ENCODE measurements at regions not wholly inside any gene's neighbourhood (a gene's known extent, or its start where the extent isn't known, plus 50 kb on each side); places are given as distances from the start of the nearest gene placed in this dataset.
"Not testable (repeated sequence)": the region's sequence is repeated elsewhere in the genome, so short reads cannot be mapped to it uniquely, and the experiment has no call there.

DNA sequence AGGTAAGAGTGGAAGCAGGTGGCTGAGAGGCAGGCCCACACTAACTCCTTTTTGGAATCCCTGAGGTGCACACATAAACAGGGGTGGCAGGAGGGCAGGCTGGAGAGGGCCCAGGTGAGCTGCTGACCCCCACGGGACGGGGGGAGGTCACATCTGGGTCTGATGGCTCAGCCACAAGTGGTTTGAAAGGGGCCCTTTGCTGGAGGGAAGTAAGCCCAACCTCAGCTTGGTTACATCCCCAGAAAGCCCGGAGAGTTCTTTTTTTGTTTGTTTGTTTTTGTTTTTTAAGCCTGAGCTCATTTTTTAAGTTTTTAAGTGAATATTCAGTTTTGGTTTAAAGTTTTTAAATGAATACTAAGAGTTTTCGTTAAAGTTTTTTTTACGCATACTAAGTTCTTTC is 72.8 kb upstream of the CUX1 start:
- no peak for DNase-seq

DNA sequence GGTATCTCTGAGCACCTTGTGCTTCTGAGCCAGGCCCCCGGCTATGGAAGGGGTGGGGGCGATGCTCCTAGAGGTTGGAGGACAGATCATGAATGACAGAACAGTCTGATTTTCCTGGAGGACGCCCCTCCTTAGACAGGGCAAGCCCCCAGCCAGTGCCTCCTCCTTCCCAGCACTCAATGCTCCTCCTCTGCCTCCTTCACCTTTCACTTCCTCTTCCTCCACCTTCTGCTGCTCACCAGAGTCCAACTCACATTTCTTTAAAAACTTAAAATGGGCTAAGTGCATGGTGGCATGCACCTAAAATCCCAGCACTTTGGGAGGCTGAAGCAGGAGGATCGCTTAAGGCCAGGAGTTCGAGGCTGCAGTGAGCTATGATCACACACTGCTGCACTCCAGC is 71.1 kb upstream of the CUX1 start:
- no peak for DNase-seq

DNA sequence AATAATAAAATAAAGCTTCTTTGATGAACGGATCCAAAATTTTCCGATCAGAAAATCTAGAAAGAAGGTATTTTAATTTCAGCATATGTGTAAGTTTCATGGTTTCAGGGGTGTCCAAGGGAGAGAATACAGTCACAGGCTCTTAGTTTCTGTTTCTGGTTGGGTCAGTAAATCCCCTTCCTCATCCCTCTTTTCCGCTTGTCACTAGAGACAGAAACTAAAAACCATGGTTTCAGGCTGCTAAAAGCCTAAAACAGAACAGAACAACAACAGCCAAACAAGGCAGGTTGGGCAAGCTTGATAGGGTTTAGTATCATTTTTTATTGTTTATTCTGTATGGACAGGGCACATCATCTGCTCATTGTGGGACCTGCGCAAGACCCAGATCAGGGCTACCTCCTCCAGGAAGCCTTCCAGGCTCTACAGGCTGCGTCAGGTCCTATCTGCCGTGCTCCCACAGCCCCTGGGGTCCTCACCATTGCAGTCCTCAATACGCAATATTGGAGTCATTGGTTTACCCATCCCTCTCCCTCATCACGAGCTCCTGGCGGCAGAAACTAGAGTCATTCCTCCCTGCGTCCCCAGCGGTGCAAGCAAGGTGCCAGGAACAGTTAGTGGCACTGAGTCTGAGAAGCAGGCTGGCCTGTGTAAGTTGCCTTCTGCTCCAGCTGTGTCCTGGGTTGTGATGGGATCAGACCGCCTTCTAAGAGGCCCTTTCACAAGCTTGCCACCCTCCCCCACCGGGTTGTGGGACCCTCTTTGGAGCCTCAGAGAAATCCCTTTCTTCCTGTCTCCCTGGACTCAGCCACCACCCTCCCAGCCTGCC is 70.2 kb upstream of the CUX1 start:
- DNase-seq = no peak

DNA sequence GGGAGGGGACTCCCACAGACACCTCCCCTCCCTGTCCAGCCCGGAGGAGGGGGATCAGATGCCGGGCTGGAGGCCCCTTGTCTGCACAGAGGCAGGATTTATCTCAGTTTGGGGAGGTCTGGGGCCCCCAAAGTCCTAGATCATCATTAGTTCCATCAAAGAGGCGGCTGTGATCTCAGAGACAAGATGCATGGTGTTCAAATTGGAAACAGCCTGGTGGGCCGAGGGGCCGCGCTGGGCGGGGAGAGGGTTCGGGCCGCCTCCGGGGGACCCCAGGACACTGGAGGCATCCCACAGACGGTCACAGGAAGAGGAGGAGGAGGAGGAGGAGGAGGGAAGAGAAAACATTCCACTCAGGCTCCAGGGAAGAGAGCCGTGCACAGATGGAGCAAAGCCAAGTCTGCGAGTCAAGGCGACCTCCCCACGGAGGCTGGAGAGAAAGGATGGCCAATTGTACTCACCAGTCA is 69.5 kb upstream of the CUX1 start:
- DNase-seq = no peak

DNA sequence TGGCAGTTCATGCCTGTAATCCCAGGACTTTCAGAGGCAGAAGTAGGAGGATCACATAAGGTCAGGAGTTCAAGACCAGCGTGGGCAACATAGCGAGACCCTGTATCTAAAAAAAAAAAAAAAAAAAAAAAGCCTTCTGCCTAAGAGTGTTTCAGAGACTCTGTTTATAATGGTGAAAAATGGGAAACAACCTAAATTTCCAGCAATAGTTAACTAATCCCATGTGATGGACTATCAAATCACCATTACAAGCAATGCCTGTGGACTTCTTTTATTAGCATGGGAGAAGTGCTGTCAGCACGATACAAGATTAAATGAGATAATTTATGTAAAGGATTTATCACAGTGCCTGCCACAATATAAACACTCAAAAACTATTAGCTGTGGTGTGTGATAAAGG is 67.5 kb upstream of the CUX1 start:
- no peak for DNase-seq

DNA sequence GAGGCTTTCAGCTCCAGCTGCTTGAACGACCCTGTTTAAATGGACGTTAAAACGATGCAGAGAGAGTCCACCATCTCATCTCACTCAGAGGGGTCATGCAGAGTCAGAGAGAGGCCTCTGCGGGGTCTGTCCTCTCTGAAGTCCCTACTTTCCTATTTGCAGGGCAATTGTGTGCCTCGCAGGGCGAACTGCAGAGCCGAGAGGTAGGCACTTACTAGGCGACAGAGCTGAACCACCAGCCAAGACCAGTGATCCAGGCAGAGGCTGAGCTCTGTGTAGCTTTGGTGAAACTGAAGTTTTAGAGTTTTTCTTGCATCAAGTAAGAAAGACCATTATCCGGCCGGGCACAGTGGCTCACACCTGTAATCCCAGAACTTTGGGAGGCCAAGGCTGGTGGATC is 64.1 kb upstream of the CUX1 start:
- no peak for DNase-seq

DNA sequence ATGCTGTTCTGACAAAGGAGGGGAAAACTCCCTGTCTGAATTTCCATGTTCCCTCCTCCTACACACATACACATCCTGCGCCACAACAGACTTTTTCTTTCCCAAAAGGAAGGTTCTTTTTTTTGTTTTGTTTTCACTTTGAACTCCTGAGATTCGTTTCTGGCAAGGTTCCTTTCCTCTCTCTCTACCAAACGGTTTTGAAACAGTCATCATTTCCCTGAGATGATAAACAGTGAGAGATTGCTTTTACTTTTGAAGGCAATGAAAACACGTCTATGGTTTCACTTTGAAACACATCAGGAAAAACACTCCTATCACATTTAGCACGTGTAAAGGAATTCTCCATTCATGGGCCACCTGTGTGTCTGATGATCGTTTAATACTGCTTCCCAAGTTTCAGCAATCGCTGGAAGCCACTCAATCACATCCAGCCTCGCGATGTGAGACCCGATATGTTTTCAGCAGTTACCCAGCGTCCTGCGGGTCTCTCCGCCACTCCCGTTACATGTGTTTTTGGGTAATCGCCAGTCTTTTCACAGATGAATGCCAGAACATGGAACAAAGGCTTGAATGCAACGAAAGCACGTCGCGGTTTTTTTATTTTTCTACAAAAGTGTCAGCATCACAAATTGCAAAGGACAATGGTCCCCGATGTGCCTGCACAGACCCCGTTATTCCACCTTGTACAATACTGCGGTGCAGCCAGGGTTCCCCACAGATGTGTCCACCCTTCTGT is 62.8 kb upstream of the CUX1 start:
- no peak for DNase-seq

DNA sequence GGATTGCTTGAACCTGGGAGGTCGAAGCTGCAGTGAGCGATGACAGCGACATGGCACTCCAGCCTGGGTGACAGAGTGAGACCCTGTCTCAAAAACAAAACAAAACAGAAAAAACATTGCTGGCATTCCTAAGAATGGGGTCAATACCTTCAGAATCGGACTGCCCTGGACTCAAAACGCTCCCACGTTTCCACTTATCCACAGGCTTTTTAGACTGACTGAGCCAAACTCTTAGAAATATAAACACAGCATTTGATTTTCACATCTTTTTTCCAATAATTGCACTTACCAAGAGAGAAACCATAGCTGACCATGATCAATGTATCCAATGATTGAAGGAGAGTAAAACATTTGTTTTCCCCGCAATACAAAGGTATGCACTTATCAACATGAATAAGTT is 59.5 kb upstream of the CUX1 start:
- DNase-seq = no peak

DNA sequence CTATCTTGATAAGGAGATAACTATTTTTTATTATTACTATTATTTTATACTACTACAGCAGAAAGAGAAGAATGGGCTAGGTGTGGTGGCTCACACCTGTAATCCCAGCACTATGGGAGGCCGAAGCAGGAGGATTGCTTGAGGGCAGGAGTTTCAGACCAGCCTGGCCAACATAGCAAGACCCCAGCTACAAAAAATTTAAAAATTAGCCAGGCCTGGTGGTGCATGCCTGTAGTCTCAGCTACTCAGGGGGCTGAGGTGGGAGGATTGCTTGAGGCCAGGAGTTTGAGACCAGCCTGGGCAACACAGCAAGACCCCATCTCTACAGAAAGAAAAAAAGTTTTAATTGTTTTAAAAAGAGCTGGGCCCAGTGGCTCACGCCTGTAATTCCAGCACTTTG is 58.9 kb upstream of the CUX1 start:
- DNase-seq = not testable (repeated sequence)

DNA sequence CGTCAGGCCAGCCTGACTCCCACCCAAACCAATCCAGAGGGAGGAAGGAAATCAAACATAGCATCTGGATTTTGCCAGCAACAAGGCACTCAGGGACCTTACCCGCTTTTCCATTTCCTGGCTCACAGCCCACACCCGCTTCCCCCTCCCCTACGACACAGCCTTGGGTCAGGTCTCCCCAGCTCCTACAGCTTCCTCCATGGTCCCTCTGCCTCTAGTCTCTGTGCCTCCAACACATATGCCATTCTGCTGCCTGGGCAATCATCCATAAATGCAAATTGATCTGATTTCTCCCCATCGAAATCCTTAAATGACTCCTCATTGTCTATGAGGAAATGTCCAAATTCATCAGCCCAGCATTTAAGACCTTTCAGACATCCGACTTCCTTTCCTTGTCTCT is 53.2 kb upstream of the CUX1 start:
- no peak for DNase-seq

DNA sequence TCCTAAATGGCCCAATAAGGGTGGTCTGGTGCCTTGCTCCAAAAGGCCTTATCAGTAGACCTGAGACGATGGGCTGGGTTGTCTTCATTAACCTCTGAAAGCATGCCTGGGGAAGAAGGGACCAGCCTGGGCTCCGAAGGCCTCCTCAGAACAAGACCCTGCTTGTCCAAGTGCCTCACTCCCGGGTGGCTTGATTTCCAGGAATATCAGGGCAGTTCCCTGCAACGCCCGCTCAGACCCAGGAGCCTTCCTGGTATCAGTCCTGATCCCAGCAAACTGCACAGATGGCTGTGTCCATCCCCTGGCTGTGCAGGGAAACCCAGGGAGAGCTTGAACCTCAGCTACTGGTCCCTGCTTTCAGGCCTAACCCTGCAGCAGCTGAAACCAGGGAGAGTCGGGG is 49.9 kb upstream of the CUX1 start:
- DNase-seq = no peak

All from activated gamma-delta T cell treated with Interleukin-2 at 50 U/mL for 16 hours (primary cell).